AG08396 (cell line): ENCODE measurements at regions not wholly inside any gene's neighbourhood (a gene's known extent, or its start where the extent isn't known, plus 50 kb on each side); places are given as distances from the start of the nearest gene placed in this dataset.
"Not testable (repeated sequence)": the region's sequence is repeated elsewhere in the genome, so short reads cannot be mapped to it uniquely, and the experiment has no call there.

Source experiments
- DNase-seq: peaks from one replicate; pipeline ENCODE4 v3.0.0; 2012; ENCODE audit warnings: low spot score, mixed read lengths

- DNase-seq, result no peak
Measured at GRCh38 chr5:13045897-13046551, 898.5 kb downstream of the DNAH5 start.

DNA sequence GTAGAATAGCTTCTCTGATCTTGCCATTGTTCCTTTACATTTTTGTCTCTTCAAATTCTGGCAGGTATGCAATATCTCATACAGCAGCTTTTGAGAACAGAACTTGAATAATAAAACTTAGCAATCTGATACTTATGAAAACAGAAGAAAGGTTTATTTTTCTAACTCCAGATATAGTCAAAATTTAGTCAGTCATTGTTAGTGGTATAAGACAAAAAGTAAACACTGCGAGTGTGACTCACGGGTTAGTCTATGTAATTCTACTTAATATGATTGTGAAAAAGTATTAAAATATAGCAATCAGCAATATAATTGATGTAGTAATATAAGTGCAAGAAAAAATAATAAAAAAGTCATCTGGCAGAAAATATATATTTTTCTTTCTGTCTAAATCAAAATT lies 910.4 kb downstream of the DNAH5 start:
- DNase-seq, result no peak

DNA sequence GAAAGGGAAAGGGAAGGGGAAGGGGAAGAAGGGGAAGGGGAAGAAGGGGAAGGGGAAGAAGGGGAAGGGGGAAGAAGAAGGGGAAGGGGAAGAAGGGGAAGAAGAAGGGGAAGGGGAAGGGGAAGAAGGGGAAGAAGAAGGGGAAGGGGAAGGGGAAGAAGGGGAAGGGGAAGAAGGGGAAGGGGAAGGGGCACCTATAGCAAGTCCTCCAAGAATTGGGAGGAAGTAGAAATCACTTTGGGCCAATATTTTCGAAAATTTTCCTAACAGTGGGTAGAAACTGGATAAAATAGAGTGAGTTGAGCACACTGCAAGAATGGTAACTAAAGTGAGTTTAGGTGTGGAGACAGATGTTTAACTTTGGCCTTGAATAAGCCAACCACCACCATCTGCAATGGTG lies 915.3 kb downstream of the DNAH5 start:
- no peak for DNase-seq

- no peak for DNase-seq
Measured at GRCh38 chr5:13027874-13028273, 916.6 kb downstream of the DNAH5 start.

DNA sequence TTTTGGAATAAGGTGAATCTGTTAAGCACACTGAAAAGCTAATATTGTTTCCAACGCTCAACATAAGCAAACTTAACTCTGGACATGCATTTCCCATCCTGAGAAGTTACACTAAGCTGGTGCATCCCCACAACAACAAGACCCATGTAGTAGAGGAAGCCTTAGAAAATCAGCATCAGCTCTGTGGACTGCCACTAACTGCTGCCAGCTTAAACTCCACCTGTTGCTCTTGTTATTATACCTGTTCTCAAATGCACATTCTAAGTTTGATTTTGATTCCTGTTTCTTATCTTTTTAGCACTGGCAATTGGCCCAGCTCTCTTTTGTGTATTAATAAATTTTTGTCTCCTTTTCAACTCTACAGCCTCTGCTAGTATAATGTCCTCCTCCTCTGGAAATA lies 924.8 kb downstream of the DNAH5 start:
- DNase-seq, result no peak

DNA sequence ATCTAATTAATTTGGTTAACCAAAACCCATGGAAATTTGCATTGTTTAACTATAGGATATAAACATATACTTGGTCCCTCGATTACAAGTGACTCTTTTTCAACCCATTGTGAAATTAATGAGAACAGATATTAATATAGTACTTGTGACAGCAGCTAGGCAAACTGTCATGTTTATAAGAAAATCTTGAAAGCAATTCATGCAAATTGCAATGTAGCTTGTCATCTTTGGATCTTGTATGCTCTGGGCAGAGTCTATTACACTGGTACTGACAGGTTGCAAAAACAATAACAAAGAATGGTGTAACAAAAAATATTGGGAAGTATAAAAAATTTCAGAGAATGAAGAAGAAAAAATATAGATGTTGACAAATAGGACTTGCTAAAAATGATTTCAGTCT lies 941.0 kb downstream of the DNAH5 start:
- no peak for DNase-seq

DNA sequence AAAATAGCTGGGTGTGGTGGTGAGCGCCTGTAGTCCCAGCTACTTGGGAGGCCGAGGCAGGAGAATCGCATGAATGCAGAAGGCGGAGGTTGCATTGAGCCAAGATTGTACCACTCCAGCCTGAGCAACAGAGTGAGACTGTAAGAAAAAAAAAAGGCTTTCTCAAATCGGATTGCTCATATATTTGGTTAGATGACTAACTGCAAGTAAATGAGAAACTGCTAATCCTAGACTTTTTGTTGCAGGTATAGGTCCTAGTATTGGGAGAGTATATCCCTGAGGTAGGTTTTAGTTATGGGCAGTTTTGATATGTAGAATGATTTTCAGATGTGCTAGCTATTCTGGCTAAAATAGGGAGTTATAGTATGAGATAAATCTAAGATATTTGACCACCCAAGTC lies 944.8 kb downstream of the DNAH5 start:
- DNase-seq, result no peak

GRCh38 chr5:12985142-12985541 lies 959.3 kb downstream of the DNAH5 start:
- DNase-seq, result no peak

DNA sequence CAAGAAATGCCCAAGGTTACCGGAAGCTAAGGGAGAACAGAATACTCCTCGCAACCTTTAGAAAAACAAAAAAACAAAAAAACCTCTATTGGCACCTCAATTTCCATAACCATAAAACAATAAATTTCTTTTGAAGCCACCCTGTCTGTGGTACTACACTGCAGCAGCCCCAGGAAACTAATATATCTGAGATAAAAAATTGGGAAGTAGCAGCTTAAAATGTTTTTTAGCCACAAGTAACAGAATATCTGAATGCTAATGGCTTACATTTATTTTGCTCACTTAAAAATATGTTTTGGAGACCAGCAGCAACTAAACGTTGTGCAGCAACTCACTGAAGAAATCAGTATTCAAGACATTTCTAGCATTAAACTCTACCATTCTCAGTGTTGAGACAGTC lies 969.6 kb downstream of the DNAH5 start:
- DNase-seq, result no peak

- no peak for DNase-seq
Measured at GRCh38 chr5:12965804-12966203, 978.7 kb downstream of the DNAH5 start.

GRCh38 chr5:12959713-12960112 lies 984.8 kb downstream of the DNAH5 start:
- DNase-seq, result no peak

DNA sequence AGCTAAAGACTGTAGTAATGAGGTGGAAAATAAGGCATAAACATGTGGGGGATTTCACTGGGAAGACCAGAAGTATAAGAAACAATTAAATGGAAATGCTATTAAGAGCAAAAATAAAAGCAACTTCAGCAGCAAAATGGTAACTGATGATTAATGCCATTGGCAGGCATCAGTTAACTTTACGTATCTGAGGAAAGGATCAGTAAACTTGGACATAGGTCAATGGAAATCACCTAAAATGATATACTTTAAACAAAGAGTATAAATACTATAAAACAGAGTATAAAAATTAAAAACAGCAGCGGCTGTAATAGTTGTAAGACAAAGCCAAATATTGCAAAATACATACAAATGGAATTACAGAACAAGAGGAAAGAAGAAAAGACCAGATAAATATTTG lies 992.1 kb downstream of the DNAH5 start:
- no peak for DNase-seq

GRCh38 chr5:12951846-12952245 lies 992.6 kb downstream of the DNAH5 start:
- no peak for DNase-seq

DNA sequence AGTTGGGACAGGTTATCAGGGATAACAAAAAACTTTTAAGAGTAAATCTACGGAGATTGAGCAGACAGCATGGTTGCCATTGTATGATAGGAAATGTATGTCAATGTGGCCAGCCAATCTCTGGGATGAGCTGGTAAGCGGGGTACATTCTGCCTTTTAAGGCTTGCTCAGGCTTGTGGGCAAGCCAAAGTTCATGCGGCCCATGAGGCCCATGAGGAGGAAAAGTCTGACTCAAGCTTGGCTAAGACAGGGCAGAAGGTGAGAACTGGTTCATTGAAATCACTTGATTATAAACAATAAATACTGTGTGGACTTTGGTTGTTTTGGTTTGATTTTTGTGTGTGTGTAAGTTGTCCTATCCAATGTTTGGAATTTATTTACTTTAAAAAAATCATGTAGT lies 997.1 kb downstream of the DNAH5 start:
- no peak for DNase-seq

- DNase-seq, result not testable (repeated sequence)
Measured at GRCh38 chr5:12945477-12945876, 999.0 kb downstream of the DNAH5 start.

DNA sequence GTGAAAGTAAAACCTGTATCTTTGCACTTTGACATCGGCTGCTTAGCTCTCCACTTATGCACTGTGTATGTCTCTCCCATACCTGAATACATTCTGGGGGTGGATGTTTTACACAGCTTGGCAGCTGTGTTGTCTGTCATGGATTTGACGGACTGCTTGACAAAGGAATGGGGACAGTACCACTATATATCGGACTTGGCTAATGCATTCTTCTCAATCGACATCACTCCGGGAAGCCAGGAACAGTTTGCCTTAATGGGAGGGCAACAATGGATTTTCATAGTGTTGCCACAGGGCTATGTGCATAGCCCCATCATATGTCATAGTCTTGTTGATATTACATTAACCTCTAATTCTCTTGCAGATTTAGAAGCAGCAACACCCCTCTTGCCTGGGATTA lies 1008.3 kb downstream of the DNAH5 start:
- DNase-seq, result no peak

DNA sequence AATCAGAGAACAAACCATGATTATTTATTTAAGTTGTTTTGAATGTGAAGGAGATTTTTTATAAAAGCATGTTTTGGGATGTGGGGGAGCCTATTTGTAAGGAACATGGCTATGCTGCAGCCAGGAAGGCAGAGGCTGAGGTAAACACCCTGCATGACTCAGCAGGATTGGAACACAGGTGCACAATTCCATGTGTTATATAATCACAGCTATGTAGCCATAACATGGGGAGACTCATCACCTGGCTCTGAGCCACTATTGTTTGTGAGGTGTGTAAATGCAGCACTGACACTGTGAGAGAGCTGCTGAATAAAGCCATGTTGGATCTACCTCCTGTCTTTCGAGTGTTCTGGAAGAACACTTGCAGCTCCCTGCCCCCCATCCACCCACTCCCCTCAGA lies 1009.8 kb downstream of the DNAH5 start:
- DNase-seq, result no peak

DNA sequence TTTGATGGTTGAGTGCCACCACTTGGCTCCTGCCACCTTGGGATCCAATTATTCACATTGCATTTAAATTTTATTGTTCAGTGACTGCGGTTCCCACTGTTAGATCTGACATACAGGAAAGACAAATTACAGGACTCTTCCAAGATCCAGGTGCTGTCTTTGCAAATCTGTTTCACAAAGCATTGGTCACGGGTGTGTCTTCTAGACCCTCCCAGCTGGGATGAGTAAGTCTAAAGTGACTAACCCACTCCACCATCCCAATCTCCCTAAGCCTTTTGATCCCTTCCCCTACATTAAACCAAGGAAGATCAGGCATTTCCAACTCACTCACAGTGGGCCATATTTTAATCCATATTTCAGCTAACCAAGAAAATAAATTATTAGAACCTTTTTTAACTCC lies 1016.3 kb upstream of the CTNND2 start:
- DNase-seq, result no peak

GRCh38 chr5:12911156-12911555 lies 1006.9 kb upstream of the CTNND2 start:
- DNase-seq, result no peak

GRCh38 chr5:12910641-12911040 lies 1006.4 kb upstream of the CTNND2 start:
- no peak for DNase-seq

- DNase-seq, result no peak
Measured at GRCh38 chr5:12902611-12903010, 998.4 kb upstream of the CTNND2 start.

- DNase-seq, result no peak
Measured at GRCh38 chr5:12901696-12902095, 997.5 kb upstream of the CTNND2 start.

- no peak for DNase-seq
Measured at GRCh38 chr5:12896086-12896485, 991.8 kb upstream of the CTNND2 start.

DNA sequence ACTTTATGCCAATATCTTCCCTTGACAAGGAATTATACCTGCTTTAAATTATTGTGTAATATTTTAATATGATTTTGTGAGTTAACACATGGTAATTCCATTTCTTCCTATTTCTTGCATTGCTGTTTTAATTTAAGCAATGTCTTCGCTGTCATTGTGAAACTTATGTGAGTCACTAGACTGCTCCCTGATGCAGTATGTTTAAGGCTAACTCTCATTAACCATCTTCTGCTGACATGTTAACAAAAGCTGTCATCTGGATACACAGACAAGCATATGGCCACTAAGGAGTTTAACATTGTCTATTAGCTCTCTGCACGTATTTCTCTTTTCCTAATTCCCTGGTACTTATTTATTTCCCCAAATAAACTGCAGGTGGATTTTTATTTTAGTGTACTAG lies 980.8 kb upstream of the CTNND2 start:
- DNase-seq, result no peak

DNA sequence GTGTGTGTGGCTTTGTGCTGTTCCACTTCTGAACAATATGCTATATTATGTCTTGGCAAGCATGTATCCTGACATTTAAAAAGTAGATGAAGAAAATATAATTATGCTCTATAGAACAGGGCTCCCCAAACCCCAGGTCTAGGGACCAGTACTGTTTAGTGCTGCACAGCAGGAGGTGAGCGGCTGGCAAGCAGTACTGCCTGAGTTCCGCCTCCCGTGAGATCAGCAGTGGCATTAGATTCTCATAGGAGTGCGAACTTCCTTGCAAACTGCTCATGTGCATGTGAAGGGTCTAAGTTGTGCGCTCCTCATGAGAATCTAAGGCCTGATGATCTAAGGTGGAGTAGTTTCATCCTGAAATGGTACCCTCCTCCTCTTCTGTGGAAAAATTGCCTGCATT lies 979.1 kb upstream of the CTNND2 start:
- no peak for DNase-seq
